ENCODE measurements at regions not wholly inside any gene's neighbourhood (a gene's known extent, or its start where the extent isn't known, plus 50 kb on each side); places are given as distances from the start of the nearest gene placed in this dataset.

GRCh38 chr6:21321531-21321930 lies 272.0 kb upstream of the SOX4 start:
- Histone ChIP-seq H3K4me3 (no peak overlapping the region), H3K36me3 (no peaks in the 10 kb centered on the region), H3K4me1 (no peaks in the 10 kb centered on the region), H3K27me3 (no peaks in the 10 kb centered on the region), H3K9me3 (peaks cover 0 to 4% (median 0%) of the 10 kb centered on the region in 3 donors), H3K27ac (no peak overlapping the region)
- ATAC-seq = no peak
- TF ChIP-seq EP300 (IDR thresholded peaks at IDR 0.05) (no peak), CTCF (IDR thresholded peaks at IDR 0.05) (no peak), POLR2A (IDR thresholded peaks at IDR 0.05) (no peak), POLR2AphosphoS5 (IDR thresholded peaks at IDR 0.05) (no peak)
- 86 to 100% methylated on average over 1 to 2 of the region's 2 CpGs for WGBS, 2 donors (ENCODE audit: low coverage in 1 of 2)

- Histone ChIP-seq H3K4me3 (no peak overlapping the region), H3K9me3 (peaks cover 0 to 4% (median 0%) of the 10 kb centered on the region in 3 donors), H3K27ac (no peak overlapping the region), H3K4me1 (no peaks in the 10 kb centered on the region), H3K27me3 (no peaks in the 10 kb centered on the region), H3K36me3 (no peaks in the 10 kb centered on the region)
- TF ChIP-seq CTCF (IDR thresholded peaks at IDR 0.05) (no peak), POLR2A (IDR thresholded peaks at IDR 0.05) (no peak), POLR2AphosphoS5 (IDR thresholded peaks at IDR 0.05) (no peak), EP300 (IDR thresholded peaks at IDR 0.05) (no peak)
- no peak for ATAC-seq
- 71 to 83% methylated on average over 1 to 2 of the region's 14 CpGs for WGBS, 2 donors (ENCODE audit: low coverage in 1 of 2)
Observed at GRCh38 chr6:21323577-21323976, 270.0 kb upstream of the SOX4 start.

- Histone ChIP-seq H3K4me3 (no peak overlapping the region), H3K4me1 (no peaks in the 10 kb centered on the region), H3K27ac (no peak overlapping the region), H3K9me3 (no peaks in the 10 kb centered on the region), H3K36me3 (no peaks in the 10 kb centered on the region), H3K27me3 (no peaks in the 10 kb centered on the region)
- TF ChIP-seq EP300 (IDR thresholded peaks at IDR 0.05) (no peak), POLR2AphosphoS5 (IDR thresholded peaks at IDR 0.05) (no peak), POLR2A (IDR thresholded peaks at IDR 0.05) (no peak), CTCF (IDR thresholded peaks at IDR 0.05) (no peak)
- WGBS, 2 donors (ENCODE audit: low coverage in 1 of 2) = 68 to 70% methylated on average over 6 of the region's 6 CpGs
- no peak for ATAC-seq
Observed at GRCh38 chr6:21325201-21325856, 268.2 kb upstream of the SOX4 start.

GRCh38 chr6:21327326-21328112 lies 266.0 kb upstream of the SOX4 start:
- TF ChIP-seq POLR2AphosphoS5 (IDR thresholded peaks at IDR 0.05) (no peak), POLR2A (IDR thresholded peaks at IDR 0.05) (no peak), CTCF (IDR thresholded peaks at IDR 0.05) (no peak), EP300 (IDR thresholded peaks at IDR 0.05) (no peak)
- H3K4me1 ChIP-seq = peaks cover 0 to 9% (median 0%) of the 10 kb centered on the region in 3 donors
- no peak for ATAC-seq
- H3K4me3 ChIP-seq = no peak overlapping the region
- no peaks in the 10 kb centered on the region for H3K9me3 ChIP-seq
- no peaks in the 10 kb centered on the region for H3K36me3 ChIP-seq
- H3K27ac ChIP-seq = no peak overlapping the region
- no peaks in the 10 kb centered on the region for H3K27me3 ChIP-seq
- WGBS, 2 donors (ENCODE audit: low coverage in 1 of 2) = 69 to 75% methylated on average over 6 to 9 of the region's 9 CpGs
